GM23248 (cell line): ENCODE measurements at regions not wholly inside any gene's neighbourhood (a gene's known extent, or its start where the extent isn't known, plus 50 kb on each side); places are given as distances from the start of the nearest gene placed in this dataset.

ENCODE experiments used
- EZH2 ChIP-seq: fragments of 200-600 bp; sonication (generic); IDR thresholded peaks from 2 replicates; pipeline ENCODE4 v1.6.1; 2018; ENCODE audit warnings: antibody characterized with exemption, mild to moderate bottlenecking; ENCODE audit not compliant: insufficient read depth, poor library complexity, severe bottlenecking
- EZH2phosphoT487 ChIP-seq: fragments of 200-600 bp; sonication (generic); IDR thresholded peaks from 2 replicates; pipeline ENCODE4 v1.6.1; 2018; ENCODE audit warnings: antibody characterized with exemption, moderate library complexity, mild to moderate bottlenecking, low read depth; ENCODE audit not compliant: insufficient read depth

DNA sequence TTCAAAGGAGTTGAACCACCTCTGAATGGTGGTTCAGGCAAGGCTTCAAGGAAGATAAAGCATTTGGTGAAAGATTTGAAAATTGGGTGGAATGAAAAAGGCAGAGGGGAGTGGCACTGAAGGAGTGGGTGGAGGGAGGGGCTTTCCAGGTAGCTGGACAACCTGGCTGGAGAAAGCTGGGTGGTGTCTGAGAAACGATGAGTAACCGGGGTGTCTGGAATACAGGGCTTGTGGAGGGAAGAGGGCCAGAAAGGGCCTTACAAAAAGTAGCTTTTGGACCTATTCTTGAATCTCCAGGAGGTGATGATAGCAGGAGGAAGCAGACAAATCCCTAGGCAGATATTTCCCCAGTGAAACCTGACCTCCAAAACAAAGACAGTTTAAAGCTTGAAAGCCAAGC lies 99.3 kb downstream of the RASSF10 start:
- TF ChIP-seq EZH2phosphoT487 (no peak), EZH2 (no peak)
